Gastrocnemius medialis (tissue), 4 donors: ENCODE measurements at regions not wholly inside any gene's neighbourhood (a gene's known extent, or its start where the extent isn't known, plus 50 kb on each side); places are given as distances from the start of the nearest gene placed in this dataset.

Experiments used
- ATAC-seq, 2 donors: fragments of 150-250 bp; one replicate each; pipeline ENCODE4 v1.9.1; 2016
- DNase-seq, 2 donors: peaks; one replicate each; pipeline ENCODE4 v3.0.0-alpha.2; 2019
- H3K27ac ChIP-seq, 4 donors: fragments of 200-600 bp; sonication (generic); 1 replicate in 1 of 4; 2 replicates in 3 of 4; pipeline ENCODE4 v1.5.1; 2016 to 2018; ENCODE audit warnings: mild to moderate bottlenecking in 2 of 4, moderate library complexity in 1 of 4
- H3K27me3 ChIP-seq, 3 donors: fragments of 200-600 bp; sonication (generic) in 2 of 3; 1 replicate in 1 of 3; 2 replicates in 2 of 3; pipeline versions ENCODE4 v1.5.1 to v1.6.0; 2016 to 2019; ENCODE audit warnings: mild to moderate bottlenecking in 1 of 3, moderate library complexity in 1 of 3
- H3K36me3 ChIP-seq, 2 donors: fragments of 200-600 bp; sonication (generic) in 1 of 2; one replicate each; pipeline ENCODE4 v1.5.1; 2017 to 2018
- H3K4me1 ChIP-seq, 2 donors: fragments of 200-600 bp; sonication (generic) in 1 of 2; one replicate each; pipeline ENCODE4 v1.5.1; 2016 to 2017; ENCODE audit warnings: mild to moderate bottlenecking in 2 of 2
- H3K4me3 ChIP-seq, 4 donors: fragments of 200-600 bp; sonication (generic) in 3 of 4; 1 replicate in 1 of 4; 2 replicates in 3 of 4; pipeline ENCODE4 v1.5.1; 2016 to 2019; ENCODE audit warnings: mild to moderate bottlenecking in 2 of 4
- H3K9me3 ChIP-seq, 3 donors: fragments of 200-600 bp; sonication (generic) in 2 of 3; 1 replicate in 1 of 3; 2 replicates in 2 of 3; pipeline ENCODE4 v1.5.1; 2016 to 2019
- CTCF ChIP-seq, 5 experiments: fragments of 450-650 bp in 3 of 5; fragments of 200-600 bp in 2 of 5; sonication (generic) in 2 of 5; IDR thresholded peaks in 4 of 5; conservative IDR thresholded peaks in 1 of 5; 1 replicate in 4 of 5; 2 replicates in 1 of 5; pipeline ENCODE4 v1.5.1; 2016 to 2019; ENCODE audit warnings: antibody characterized with exemption in 5 of 5, mild to moderate bottlenecking in 3 of 5, moderate library complexity in 3 of 5
- POLR2A ChIP-seq, 2 donors: fragments of 450-650 bp; IDR thresholded peaks; one replicate each; pipeline ENCODE4 v1.6.1; 2017; ENCODE audit warnings: antibody characterized with exemption in 2 of 2, mild to moderate bottlenecking in 2 of 2, moderate library complexity in 2 of 2
- in situ Hi-C, 4 donors: fragments of 200-750 bp; cut with MboI; loops; one replicate each; pipeline versions ENCODE4 v1.15.0 to v1.8.0; 2017; ENCODE audit warnings: low sequenced_read_pairs in 4 of 4
- intact Hi-C: fragments of 100-400 bp; cut with DNase I; formaldehyde crosslinking; loops from one replicate; pipeline ENCODE4 v1.15.1; 2023; ENCODE audit warnings: low total_unique reads

DNA sequence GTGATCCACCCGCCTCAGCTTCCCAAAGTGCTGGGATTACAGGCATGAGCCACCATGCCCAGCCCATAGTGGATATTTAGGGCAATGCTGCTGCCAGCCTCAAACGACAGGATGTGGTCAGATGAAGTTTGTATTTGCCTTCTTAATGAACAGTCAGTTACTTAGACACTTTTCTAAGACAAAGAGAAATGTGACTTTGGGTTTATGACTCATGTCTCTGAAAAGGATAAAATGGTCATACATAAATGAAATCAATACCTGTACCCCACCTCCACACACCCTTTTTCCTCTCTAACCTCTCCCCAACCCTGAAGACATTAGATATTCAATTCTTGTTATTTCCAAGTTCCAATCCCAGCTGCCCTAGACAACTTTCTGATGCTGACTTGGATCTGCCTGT is 109.3 kb upstream of the INSIG1 start:
- ATAC-seq = no peak
- H3K36me3 ChIP-seq = no peaks in the 10 kb centered on the region
- peaks cover 0 to 3% of the 10 kb centered on the region in 2 donors for H3K4me1 ChIP-seq
- no peak overlapping the region for H3K27ac ChIP-seq
- TF ChIP-seq POLR2A (IDR thresholded peaks at IDR 0.05) (no peak), CTCF (IDR thresholded peaks at IDR 0.05 in 4 of 5, conservative IDR thresholded peaks at IDR 0.05 in 1 of 5) (no peak)
- intact Hi-C loops = no loop called here
- no peak for DNase-seq
- no peak overlapping the region for H3K4me3 ChIP-seq
- in situ Hi-C loops = loop anchor here (5.0 to 25.0 kb wide), 5 partner anchors 154 to 276 kb away; no protein-coding TSS in a partner anchor
- peaks cover 0 to 7% (median 3%) of the 10 kb centered on the region in 3 donors for H3K9me3 ChIP-seq
- H3K27me3 ChIP-seq = peaks cover 0 to 3% (median 0%) of the 10 kb centered on the region in 3 donors

DNA sequence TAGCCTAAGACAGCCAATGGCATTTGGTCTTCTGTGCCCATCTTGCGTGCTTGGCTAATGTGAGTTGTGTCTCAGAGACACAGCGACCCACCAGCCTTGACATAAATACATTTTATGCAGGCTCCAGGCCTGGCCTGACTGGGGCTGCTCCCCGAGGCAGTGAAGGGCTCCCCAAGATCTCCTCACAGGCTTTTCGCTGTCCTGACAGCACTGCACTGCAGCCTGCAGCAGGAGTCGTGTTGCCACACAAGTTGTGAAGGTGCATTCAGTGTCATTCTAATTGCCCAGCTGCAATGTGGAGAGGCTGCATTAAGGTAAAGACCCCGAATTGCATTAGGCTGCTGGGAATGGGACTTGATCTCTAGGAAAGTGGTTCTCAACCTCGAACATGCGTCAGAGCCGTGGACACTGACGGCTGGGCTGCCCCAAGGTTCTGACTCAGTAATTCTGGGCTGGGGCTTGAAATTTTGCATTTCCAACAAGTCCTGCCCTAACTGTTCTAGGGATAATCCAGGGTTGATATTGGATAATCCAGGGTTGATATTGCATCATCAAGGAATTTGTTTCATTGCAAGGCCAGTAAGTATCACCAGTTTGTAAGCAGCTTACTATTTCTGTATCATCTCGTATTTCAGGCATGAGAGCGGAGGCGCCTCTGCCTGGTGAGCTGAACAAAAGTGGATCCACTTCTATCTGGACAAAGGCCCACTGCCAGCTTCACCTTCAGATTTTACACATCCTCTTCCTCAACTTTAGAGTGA is 108.7 kb upstream of the INSIG1 start:
- Histone ChIP-seq H3K36me3 (no peaks in the 10 kb centered on the region), H3K27me3 (peaks cover 0 to 3% (median 0%) of the 10 kb centered on the region in 3 donors), H3K4me1 (peaks cover 0 to 3% of the 10 kb centered on the region in 2 donors), H3K4me3 (no peak overlapping the region), H3K27ac (peak overlapping the region in 1 of 4 donors; percentile 62), H3K9me3 (peaks cover 0 to 7% (median 3%) of the 10 kb centered on the region in 3 donors)
- ATAC-seq (peak; percentile 91 to 92), DNase-seq (peak in 1 of 2 donors; percentile 55)
- intact Hi-C loops (no loop called here), in situ Hi-C loops (loop anchor here (5.0 to 25.0 kb wide), 5 partner anchors 153 to 277 kb away; no protein-coding TSS in a partner anchor)
- no peak for TF ChIP-seq POLR2A (IDR thresholded peaks at IDR 0.05)
- no peak for TF ChIP-seq CTCF (IDR thresholded peaks at IDR 0.05 in 4 of 5, conservative IDR thresholded peaks at IDR 0.05 in 1 of 5)

GRCh38 chr7:155189590-155189989 is 108.1 kb upstream of the INSIG1 start:
- peak overlapping the region in 1 of 4 donors; percentile 62 for H3K27ac ChIP-seq
- H3K36me3 ChIP-seq = no peaks in the 10 kb centered on the region
- TF ChIP-seq POLR2A (IDR thresholded peaks at IDR 0.05) (no peak), CTCF (IDR thresholded peaks at IDR 0.05 in 4 of 5, conservative IDR thresholded peaks at IDR 0.05 in 1 of 5) (no peak)
- peaks cover 0 to 7% (median 3%) of the 10 kb centered on the region in 3 donors for H3K9me3 ChIP-seq
- H3K4me1 ChIP-seq = peaks cover 0 to 3% of the 10 kb centered on the region in 2 donors
- DNase-seq (no peak), ATAC-seq (peak; percentile 47 to 68)
- intact Hi-C loops = no loop called here
- H3K4me3 ChIP-seq = no peak overlapping the region
- in situ Hi-C loops = loop anchor here (5.0 to 25.0 kb wide), 5 partner anchors 153 to 277 kb away; no protein-coding TSS in a partner anchor
- peaks cover 0 to 3% (median 0%) of the 10 kb centered on the region in 3 donors for H3K27me3 ChIP-seq

DNA sequence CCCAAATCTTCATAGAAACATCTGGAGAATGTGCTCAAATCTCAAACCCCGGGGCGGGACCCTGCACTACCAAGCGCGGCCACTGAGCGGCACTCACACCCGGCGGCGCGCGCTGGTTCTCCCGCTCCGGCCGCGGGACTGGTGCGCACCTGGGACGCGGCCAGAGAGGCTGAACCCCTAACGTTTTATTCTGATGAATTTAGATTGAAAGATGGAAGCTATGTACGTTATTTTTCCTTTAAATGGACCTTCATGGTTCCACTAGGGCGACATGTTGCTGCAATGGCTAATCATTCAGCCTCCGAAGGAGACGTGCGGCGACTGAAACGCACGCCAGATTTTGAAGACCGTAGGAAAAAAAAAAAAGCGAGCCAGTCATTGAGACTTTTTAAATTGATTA is 107.0 kb upstream of the INSIG1 start:
- Histone ChIP-seq H3K4me1 (peaks cover 0 to 3% of the 10 kb centered on the region in 2 donors), H3K9me3 (no peaks in the 10 kb centered on the region), H3K27me3 (peaks cover 0 to 3% (median 0%) of the 10 kb centered on the region in 3 donors), H3K27ac (no peak overlapping the region), H3K36me3 (no peaks in the 10 kb centered on the region), H3K4me3 (peak overlapping the region; percentile 22 to 39 (median 26))
- no peak for TF ChIP-seq POLR2A (IDR thresholded peaks at IDR 0.05)
- TF ChIP-seq CTCF (IDR thresholded peaks at IDR 0.05 in 4 of 5, conservative IDR thresholded peaks at IDR 0.05 in 1 of 5) = peak; percentile 87 to 95 (median 89)
- peak; percentile 33 to 42 for ATAC-seq
- peak in 1 of 2 donors; percentile 38 for DNase-seq
- intact Hi-C loops = loop anchor here (1.0 to 10.0 kb wide), 4 partner anchors 67 to 266 kb away; partner anchors contain the start of gene INSIG1
- in situ Hi-C loops = loop anchor here in 2 of 4 donors (10.0 to 25.0 kb wide), 2 partner anchors 266 to 278 kb away; no protein-coding TSS in a partner anchor
